ENCODE measurements at regions not wholly inside any gene's neighbourhood (a gene's known extent, or its start where the extent isn't known, plus 50 kb on each side); places are given as distances from the start of the nearest gene placed in this dataset.

- DNase-seq (ENCODE audit: low read depth in 2 of 2) = no peak
- Histone ChIP-seq H3K4me1 (ENCODE audit: control insufficient read depth, extremely low read depth, insufficient read depth, low read length) (no peaks in the 10 kb centered on the region), H3K4me2 (ENCODE audit: extremely low read depth, insufficient read depth, low read length) (no peak overlapping the region), H3K4me3 (replicated peaks in 1 of 4; ENCODE audit: control extremely low read depth in 1 of 4, insufficient read depth in 1 of 4, low read depth in 3 of 4, low read length in 4 of 4) (no peak overlapping the region), H3K27ac (ENCODE audit: insufficient read depth, low read length) (no peak overlapping the region), H3K9ac (ENCODE audit: insufficient read depth, low read length) (no peak overlapping the region), H3K9me3 (ENCODE audit: control insufficient read depth, insufficient read depth, low read depth, low read length) (no peaks in the 10 kb centered on the region), H2AFZ (ENCODE audit: low read length) (no peak overlapping the region), H4K20me1 (ENCODE audit: control insufficient read depth, extremely low read depth, insufficient read depth, low read length) (no peaks in the 10 kb centered on the region), H3K36me3 (ENCODE audit: control insufficient read depth, insufficient read depth, low read length) (no peaks in the 10 kb centered on the region), H3K27me3 (ENCODE audit: control insufficient read depth, insufficient read depth, low read length) (no peaks in the 10 kb centered on the region), H3K79me2 (ENCODE audit: control insufficient read depth, insufficient read depth, low read length) (no peaks in the 10 kb centered on the region)
- no peak for TF ChIP-seq EZH2 (IDR thresholded peaks at IDR 0.05; ENCODE audit: low read length, missing control alignments)
- TF ChIP-seq, protein P1, sequence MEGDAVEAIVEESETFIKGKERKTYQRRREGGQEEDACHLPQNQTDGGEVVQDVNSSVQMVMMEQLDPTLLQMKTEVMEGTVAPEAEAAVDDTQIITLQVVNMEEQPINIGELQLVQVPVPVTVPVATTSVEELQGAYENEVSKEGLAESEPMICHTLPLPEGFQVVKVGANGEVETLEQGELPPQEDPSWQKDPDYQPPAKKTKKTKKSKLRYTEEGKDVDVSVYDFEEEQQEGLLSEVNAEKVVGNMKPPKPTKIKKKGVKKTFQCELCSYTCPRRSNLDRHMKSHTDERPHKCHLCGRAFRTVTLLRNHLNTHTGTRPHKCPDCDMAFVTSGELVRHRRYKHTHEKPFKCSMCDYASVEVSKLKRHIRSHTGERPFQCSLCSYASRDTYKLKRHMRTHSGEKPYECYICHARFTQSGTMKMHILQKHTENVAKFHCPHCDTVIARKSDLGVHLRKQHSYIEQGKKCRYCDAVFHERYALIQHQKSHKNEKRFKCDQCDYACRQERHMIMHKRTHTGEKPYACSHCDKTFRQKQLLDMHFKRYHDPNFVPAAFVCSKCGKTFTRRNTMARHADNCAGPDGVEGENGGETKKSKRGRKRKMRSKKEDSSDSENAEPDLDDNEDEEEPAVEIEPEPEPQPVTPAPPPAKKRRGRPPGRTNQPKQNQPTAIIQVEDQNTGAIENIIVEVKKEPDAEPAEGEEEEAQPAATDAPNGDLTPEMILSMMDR (conservative IDR thresholded peaks at IDR 0.05 in 1 of 2, IDR thresholded peaks at IDR 0.05 in 1 of 2; ENCODE audit: low read depth in 1 of 2, low read length in 2 of 2) = no peak
Observed at GRCh38 chr3:86562090-86562489, 428.9 kb downstream of the VGLL3 start.

DNA sequence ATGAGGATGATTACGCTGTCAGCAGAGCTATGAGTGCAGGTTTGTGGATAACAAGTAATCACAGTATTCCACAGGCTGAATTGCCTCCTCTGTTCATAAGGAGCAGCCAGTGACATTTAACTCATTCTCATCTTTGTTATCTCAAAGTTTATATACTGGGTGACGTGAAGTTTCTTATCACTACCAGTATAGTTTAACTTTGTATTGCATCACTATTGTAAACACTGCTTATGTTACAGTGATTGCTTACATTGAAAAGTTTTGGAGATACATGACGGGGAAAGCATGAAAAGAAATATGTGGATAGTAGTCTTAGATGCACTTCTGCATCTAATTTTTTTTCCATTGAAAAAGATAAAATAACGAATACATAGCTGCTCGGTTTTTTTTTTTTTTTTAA is 429.7 kb downstream of the VGLL3 start:
- no peaks in the 10 kb centered on the region for H3K79me2 ChIP-seq (ENCODE audit: control insufficient read depth, insufficient read depth, low read length)
- no peak overlapping the region for H2AFZ ChIP-seq (ENCODE audit: low read length)
- DNase-seq (ENCODE audit: low read depth in 2 of 2) = peak in 1 of 2 donors; percentile 2
- H3K27me3 ChIP-seq (ENCODE audit: control insufficient read depth, insufficient read depth, low read length) = no peaks in the 10 kb centered on the region
- no peaks in the 10 kb centered on the region for H3K4me1 ChIP-seq (ENCODE audit: control insufficient read depth, extremely low read depth, insufficient read depth, low read length)
- TF ChIP-seq, protein P1 (conservative IDR thresholded peaks at IDR 0.05 in 1 of 2, IDR thresholded peaks at IDR 0.05 in 1 of 2; ENCODE audit: low read depth in 1 of 2, low read length in 2 of 2) = no peak
- TF ChIP-seq EZH2 (IDR thresholded peaks at IDR 0.05; ENCODE audit: low read length, missing control alignments) = no peak
- no peaks in the 10 kb centered on the region for H3K36me3 ChIP-seq (ENCODE audit: control insufficient read depth, insufficient read depth, low read length)
- no peak overlapping the region for H3K4me2 ChIP-seq (ENCODE audit: extremely low read depth, insufficient read depth, low read length)
- no peak overlapping the region for H3K27ac ChIP-seq (ENCODE audit: insufficient read depth, low read length)
- no peak overlapping the region for H3K4me3 ChIP-seq (replicated peaks in 1 of 4; ENCODE audit: control extremely low read depth in 1 of 4, insufficient read depth in 1 of 4, low read depth in 3 of 4, low read length in 4 of 4)
- no peak overlapping the region for H3K9ac ChIP-seq (ENCODE audit: insufficient read depth, low read length)
- H4K20me1 ChIP-seq (ENCODE audit: control insufficient read depth, extremely low read depth, insufficient read depth, low read length) = no peaks in the 10 kb centered on the region
- H3K9me3 ChIP-seq (ENCODE audit: control insufficient read depth, insufficient read depth, low read depth, low read length) = no peaks in the 10 kb centered on the region

- no peak for TF ChIP-seq EZH2 (IDR thresholded peaks at IDR 0.05; ENCODE audit: low read length, missing control alignments)
- TF ChIP-seq, protein P1 (conservative IDR thresholded peaks at IDR 0.05 in 1 of 2, IDR thresholded peaks at IDR 0.05 in 1 of 2; ENCODE audit: low read depth in 1 of 2, low read length in 2 of 2) = no peak
Observed at GRCh38 chr3:86554383-86554782, 436.6 kb downstream of the VGLL3 start.

More at GRCh38 chr3:86554383-86554782, 436.6 kb downstream of the VGLL3 start:
- DNase-seq (ENCODE audit: low read depth in 2 of 2) = no peak
- Histone ChIP-seq H3K27me3 (ENCODE audit: control insufficient read depth, insufficient read depth, low read length) (no peaks in the 10 kb centered on the region), H3K4me2 (ENCODE audit: extremely low read depth, insufficient read depth, low read length) (no peak overlapping the region), H3K36me3 (ENCODE audit: control insufficient read depth, insufficient read depth, low read length) (no peaks in the 10 kb centered on the region), H2AFZ (ENCODE audit: low read length) (no peak overlapping the region), H3K4me3 (replicated peaks in 1 of 4; ENCODE audit: control extremely low read depth in 1 of 4, insufficient read depth in 1 of 4, low read depth in 3 of 4, low read length in 4 of 4) (no peak overlapping the region), H3K9ac (ENCODE audit: insufficient read depth, low read length) (no peak overlapping the region), H3K4me1 (ENCODE audit: control insufficient read depth, extremely low read depth, insufficient read depth, low read length) (no peaks in the 10 kb centered on the region), H3K27ac (ENCODE audit: insufficient read depth, low read length) (no peak overlapping the region), H3K79me2 (ENCODE audit: control insufficient read depth, insufficient read depth, low read length) (no peaks in the 10 kb centered on the region), H3K9me3 (ENCODE audit: control insufficient read depth, insufficient read depth, low read depth, low read length) (no peaks in the 10 kb centered on the region), H4K20me1 (ENCODE audit: control insufficient read depth, extremely low read depth, insufficient read depth, low read length) (no peaks in the 10 kb centered on the region)
